ENCODE measurements at regions not wholly inside any gene's neighbourhood (a gene's known extent, or its start where the extent isn't known, plus 50 kb on each side); places are given as distances from the start of the nearest gene placed in this dataset.

GRCh38 chr3:42317137-42317536 is 51.2 kb upstream of the CCK start:
- Histone ChIP-seq H4K20me1 (ENCODE audit: control insufficient read depth, insufficient read depth, low read length, poor library complexity, severe bottlenecking) (no peaks in the 10 kb centered on the region), H3K27ac (ENCODE audit: low read length in 2 of 2) (no peak overlapping the region), H3K4me1 (ENCODE audit: control insufficient read depth in 2 of 2, insufficient read depth in 2 of 2, low read length in 2 of 2) (no peaks in the 10 kb centered on the region), H3K79me2 (ENCODE audit: control insufficient read depth, insufficient read depth, low read length) (no peaks in the 10 kb centered on the region), H2AFZ (ENCODE audit: insufficient read depth, low read depth, low read length, poor library complexity, severe bottlenecking) (no peak overlapping the region), H3K4me2 (replicated peaks; ENCODE audit: low read depth, low read length, poor library complexity, severe bottlenecking) (no peak overlapping the region), H3K9me3 (ENCODE audit: control extremely low read depth in 1 of 3, control insufficient read depth in 2 of 3, insufficient read depth in 1 of 3, low read length in 2 of 3) (peaks cover 10 to 35% (median 26%) of the 10 kb centered on the region in 3 donors), H3K4me3 (ENCODE audit: control extremely low read depth in 1 of 5, extremely low read depth in 1 of 5, insufficient read depth in 1 of 5, low read depth in 2 of 5, low read length in 4 of 5) (no peak overlapping the region), H3K27me3 (replicated peaks in 1 of 4; ENCODE audit: control extremely low read depth in 1 of 4, control insufficient read depth in 3 of 4, insufficient read depth in 4 of 4, low read length in 3 of 4) (peaks cover 0 to 6% (median 2%) of the 10 kb centered on the region in 4 experiments), H3K9ac (ENCODE audit: low read length) (no peak overlapping the region), H3K36me3 (replicated peaks in 1 of 2; ENCODE audit: control extremely low read depth in 1 of 2, control insufficient read depth in 1 of 2, extremely low read depth in 1 of 2, insufficient read depth in 2 of 2, low read length in 1 of 2) (no peaks in the 10 kb centered on the region)
- intact Hi-C loops (cut with micrococcal nuclease) = no loop called here
- DNase-seq = no peak
- peaks cover 18% of the 10 kb centered on the region for H3K27me3 Mint-ChIP-seq
- no peak for ATAC-seq (ENCODE audit: low read depth)
- CTCF ChIA-PET = interaction anchor here (0.6 kb wide), 1 partner anchor 328 kb away, joined by 4 read pairs; no protein-coding TSS in a partner anchor
- H3K27ac Mint-ChIP-seq = no peak overlapping the region
- TF ChIP-seq CTCF (IDR thresholded peaks at IDR 0.05) (no peak), EZH2 (IDR thresholded peaks at IDR 0.05; ENCODE audit: borderline replicate concordance, insufficient read depth, low read depth, low read length, poor library complexity, severe bottlenecking) (no peak)
- POLR2A ChIA-PET = no interaction called here
- no peaks in the 10 kb centered on the region for H3K4me1 Mint-ChIP-seq
- peaks cover 16% of the 10 kb centered on the region for H3K9me3 Mint-ChIP-seq (ENCODE audit: insufficient read depth)
- no peak overlapping the region for H3K4me3 Mint-ChIP-seq
